Lung (tissue), 9 donors: ENCODE measurements at regions not wholly inside any gene's neighbourhood (a gene's known extent, or its start where the extent isn't known, plus 50 kb on each side); places are given as distances from the start of the nearest gene placed in this dataset.
"Not testable (repeated sequence)": the region's sequence is repeated elsewhere in the genome, so short reads cannot be mapped to it uniquely, and the experiment has no call there.

Experiments used
- ATAC-seq: fragments of 200-7000 bp; cut with Tn5 transposase; one replicate; pipeline ENCODE4 v1.9.1; 2020; ENCODE audit warnings: moderate number of reproducible peaks; ENCODE audit not compliant: insufficient read depth, low FRiP score
- DNase-seq, 3 donors: peaks; one replicate each; pipeline ENCODE4 v3.0.0-alpha.2; 2013 to 2017
- H3K27ac ChIP-seq, 2 donors: one replicate each; pipeline ENCODE4 v1.5.1; 2013; ENCODE audit warnings: mild to moderate bottlenecking in 2 of 2, moderate library complexity in 2 of 2, control low read depth in 1 of 2, inconsistent platforms in 1 of 2, low read depth in 1 of 2, low read length in 1 of 2
- H3K27me3 ChIP-seq, 3 donors: one replicate each; pipeline ENCODE4 v1.5.1; 2013; ENCODE audit warnings: low read length in 2 of 3; ENCODE audit not compliant: control insufficient read depth in 3 of 3, insufficient read depth in 3 of 3
- H3K36me3 ChIP-seq, 4 donors: one replicate each; pipeline ENCODE4 v1.5.1; 2013; ENCODE audit warnings: low read length in 4 of 4, mild to moderate bottlenecking in 1 of 4, moderate library complexity in 1 of 4; ENCODE audit not compliant: control insufficient read depth in 4 of 4, insufficient read depth in 4 of 4
- H3K4me1 ChIP-seq, 5 donors: one replicate each; pipeline ENCODE4 v1.5.1; 2013; ENCODE audit warnings: low read length in 5 of 5, mild to moderate bottlenecking in 2 of 5, moderate library complexity in 1 of 5; ENCODE audit not compliant: control insufficient read depth in 5 of 5, insufficient read depth in 5 of 5
- H3K4me3 ChIP-seq: one replicate; pipeline ENCODE4 v1.5.1; 2013; ENCODE audit warnings: mild to moderate bottlenecking, control low read depth, moderate library complexity
- H3K9ac ChIP-seq, 2 donors: one replicate each; pipeline ENCODE4 v1.5.1; 2013; ENCODE audit warnings: low read length in 2 of 2, control low read depth in 1 of 2; ENCODE audit not compliant: insufficient read depth in 1 of 2
- H3K9me3 ChIP-seq, 4 donors: one replicate each; pipeline ENCODE4 v1.5.1; 2013; ENCODE audit warnings: low read length in 3 of 4, mild to moderate bottlenecking in 1 of 4, moderate library complexity in 1 of 4; ENCODE audit not compliant: control insufficient read depth in 4 of 4, insufficient read depth in 3 of 4
- WGBS, 2 donors: extraction: QIAGEN DNeasy Blood & Tissue Kit; methylation state at CpG; one replicate each; pipeline ENCODE4 v1.1.7; 2013; 5-methylcytosine and 5-hydroxymethylcytosine counted together
- donor health status: Bipolar disorder and iron deficiency.
- donor health status: healthy.
- donor health status: DM: yes; HTN: yes; CAD: no.

- WGBS, 2 donors = no CpG with 5 or more reads among the region's 15 CpGs
- not testable (repeated sequence) for H3K27ac ChIP-seq, DNase-seq, H3K27me3 ChIP-seq, H3K36me3 ChIP-seq, H3K9ac ChIP-seq, H3K4me1 ChIP-seq, H3K4me3 ChIP-seq, ATAC-seq, H3K9me3 ChIP-seq
These were observed 85.7 kb downstream of the POTEM start for GRCh38 chr14:19052977-19053376.

- WGBS, 2 donors = no CpG with 5 or more reads among the region's 27 CpGs
These were observed 86.3 kb downstream of the POTEM start for GRCh38 chr14:19053426-19054050.

GRCh38 chr14:19054108-19054721, 87.0 kb downstream of the POTEM start:
- H3K4me3 ChIP-seq, H3K9ac ChIP-seq, H3K4me1 ChIP-seq, H3K27ac ChIP-seq, DNase-seq, H3K36me3 ChIP-seq, H3K9me3 ChIP-seq, ATAC-seq, H3K27me3 ChIP-seq: not testable (repeated sequence)
- WGBS, 2 donors = 78% methylated on average over 16 of the region's 27 CpGs; no CpG with 5 or more reads in 1 of the 2 donors

More at GRCh38 chr14:19053426-19054050, 86.3 kb downstream of the POTEM start:
- H3K27me3 ChIP-seq, DNase-seq, H3K4me1 ChIP-seq, H3K9me3 ChIP-seq, H3K9ac ChIP-seq, H3K27ac ChIP-seq, ATAC-seq, H3K36me3 ChIP-seq, H3K4me3 ChIP-seq: not testable (repeated sequence)

- H3K36me3 ChIP-seq, ATAC-seq, H3K4me1 ChIP-seq, H3K27me3 ChIP-seq, H3K9ac ChIP-seq, H3K9me3 ChIP-seq, H3K4me3 ChIP-seq, H3K27ac ChIP-seq, DNase-seq: not testable (repeated sequence)
- WGBS, 2 donors = no CpG with 5 or more reads among the region's 20 CpGs
These were observed 87.7 kb downstream of the POTEM start for GRCh38 chr14:19054934-19055333.

- H3K27ac ChIP-seq, H3K4me1 ChIP-seq, H3K9ac ChIP-seq, H3K36me3 ChIP-seq, ATAC-seq, H3K4me3 ChIP-seq, H3K27me3 ChIP-seq, DNase-seq, H3K9me3 ChIP-seq: not testable (repeated sequence)
- WGBS, 2 donors = 19 to 41% methylated on average over 2 of the region's 2 CpGs
These were observed 91.8 kb downstream of the POTEM start for GRCh38 chr14:19059066-19059465.

- not testable (repeated sequence) for H3K9ac ChIP-seq, H3K27ac ChIP-seq, H3K4me1 ChIP-seq, H3K27me3 ChIP-seq, H3K36me3 ChIP-seq, DNase-seq, H3K4me3 ChIP-seq, H3K9me3 ChIP-seq
- WGBS, 2 donors = no CpG with 5 or more reads among the region's 34 CpGs
- peak; percentile 19 for ATAC-seq
These were observed 94.6 kb downstream of the POTEM start for GRCh38 chr14:19061689-19062450.

GRCh38 chr14:19068957-19069356, 101.7 kb downstream of the POTEM start:
- not testable (repeated sequence) for H3K27me3 ChIP-seq, ATAC-seq, H3K9ac ChIP-seq, H3K27ac ChIP-seq, H3K36me3 ChIP-seq, H3K9me3 ChIP-seq, H3K4me3 ChIP-seq, DNase-seq, H3K4me1 ChIP-seq
- 86% methylated on average over 1 of the region's 3 CpGs; no CpG with 5 or more reads in 1 of the 2 donors for WGBS, 2 donors

- H3K9me3 ChIP-seq, H3K27me3 ChIP-seq, H3K4me1 ChIP-seq, H3K36me3 ChIP-seq, H3K9ac ChIP-seq, H3K27ac ChIP-seq, H3K4me3 ChIP-seq, DNase-seq, ATAC-seq: not testable (repeated sequence)
- no CpG with 5 or more reads among the region's 2 CpGs for WGBS, 2 donors
These were observed 105.3 kb downstream of the POTEM start for GRCh38 chr14:19072518-19072917.
